IMR-90 (cell line): ENCODE measurements at regions not wholly inside any gene's neighbourhood (a gene's known extent, or its start where the extent isn't known, plus 50 kb on each side); places are given as distances from the start of the nearest gene placed in this dataset.

Experiments used
- SMC3 ChIP-seq: fragments of 150-350 bp; IDR thresholded peaks from 2 replicates; pipeline ENCODE4 v1.6.1; 2016; ENCODE audit warnings: low read depth, mild to moderate bottlenecking, antibody characterized with exemption, low read length, moderate library complexity
- TF ChIP-seq, protein P1 (sequence below): conservative IDR thresholded peaks from 2 replicates; pipeline ENCODE4 v1.5.1; 2012; ENCODE audit warnings: mild to moderate bottlenecking, low read depth, low read length, improper control_type of control experiment

DNA sequence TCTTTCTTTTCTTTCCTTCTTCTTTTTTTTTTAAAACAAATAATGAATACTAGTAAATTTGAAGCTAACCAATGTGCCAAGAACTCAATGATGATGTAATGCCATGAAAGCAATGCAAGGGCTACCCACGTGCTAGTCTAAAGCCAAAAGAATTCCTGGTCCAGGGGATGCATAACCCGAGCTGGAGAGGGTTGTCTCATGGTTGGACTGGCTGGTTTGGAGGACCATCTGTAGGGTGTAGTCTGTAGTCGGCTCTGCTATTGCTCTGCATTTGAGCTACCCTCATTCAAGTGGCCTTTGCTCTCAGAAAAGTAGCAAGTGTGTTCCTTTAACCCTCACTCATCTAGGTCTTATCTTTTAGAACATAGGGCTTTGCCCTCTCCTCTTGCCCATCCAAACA, 469.6 kb upstream of the CELF4 start:
- TF ChIP-seq, protein P1, sequence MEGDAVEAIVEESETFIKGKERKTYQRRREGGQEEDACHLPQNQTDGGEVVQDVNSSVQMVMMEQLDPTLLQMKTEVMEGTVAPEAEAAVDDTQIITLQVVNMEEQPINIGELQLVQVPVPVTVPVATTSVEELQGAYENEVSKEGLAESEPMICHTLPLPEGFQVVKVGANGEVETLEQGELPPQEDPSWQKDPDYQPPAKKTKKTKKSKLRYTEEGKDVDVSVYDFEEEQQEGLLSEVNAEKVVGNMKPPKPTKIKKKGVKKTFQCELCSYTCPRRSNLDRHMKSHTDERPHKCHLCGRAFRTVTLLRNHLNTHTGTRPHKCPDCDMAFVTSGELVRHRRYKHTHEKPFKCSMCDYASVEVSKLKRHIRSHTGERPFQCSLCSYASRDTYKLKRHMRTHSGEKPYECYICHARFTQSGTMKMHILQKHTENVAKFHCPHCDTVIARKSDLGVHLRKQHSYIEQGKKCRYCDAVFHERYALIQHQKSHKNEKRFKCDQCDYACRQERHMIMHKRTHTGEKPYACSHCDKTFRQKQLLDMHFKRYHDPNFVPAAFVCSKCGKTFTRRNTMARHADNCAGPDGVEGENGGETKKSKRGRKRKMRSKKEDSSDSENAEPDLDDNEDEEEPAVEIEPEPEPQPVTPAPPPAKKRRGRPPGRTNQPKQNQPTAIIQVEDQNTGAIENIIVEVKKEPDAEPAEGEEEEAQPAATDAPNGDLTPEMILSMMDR = no peak
- TF ChIP-seq SMC3 = no peak
